Keratinocyte (primary cell): ENCODE measurements at regions not wholly inside any gene's neighbourhood (a gene's known extent, or its start where the extent isn't known, plus 50 kb on each side); places are given as distances from the start of the nearest gene placed in this dataset.

Experiments used
- CTCF ChIP-seq, 3 experiments: IDR thresholded peaks in 1 of 3; conservative IDR thresholded peaks in 1 of 3; optimal IDR thresholded peaks in 1 of 3; 2 replicates in 2 of 3; 3 replicates in 1 of 3; pipeline versions ENCODE3 to v1.5.1; 2011; ENCODE audit warnings: low read length in 3 of 3, mild to moderate bottlenecking in 3 of 3, moderate library complexity in 2 of 3, control low read depth in 1 of 3, inconsistent platforms in 1 of 3; ENCODE audit not compliant: insufficient read depth in 2 of 3; ENCODE audit errors: extremely low read depth in 1 of 3
- EZH2 ChIP-seq: IDR thresholded peaks from one replicate; pipeline ENCODE4 v1.6.1; 2012; ENCODE audit warnings: inconsistent platforms, mild to moderate bottlenecking, low read length, moderate library complexity

GRCh38 chr13:89746554-89746953 is 1600.9 kb upstream of the MIR17HG start:
- TF ChIP-seq CTCF (optimal IDR thresholded peaks at IDR 0.05 in 1 of 3, IDR thresholded peaks at IDR 0.05 in 1 of 3, conservative IDR thresholded peaks at IDR 0.05 in 1 of 3; ENCODE audit: extremely low read depth in 1 of 3, insufficient read depth in 2 of 3, low read length in 3 of 3), result no peak
- TF ChIP-seq EZH2, result no peak
